NCI-H82 treated with DMSO at 0.1 percent for 48 hours (cell line): ENCODE measurements at regions not wholly inside any gene's neighbourhood (a gene's known extent, or its start where the extent isn't known, plus 50 kb on each side); places are given as distances from the start of the nearest gene placed in this dataset.

ENCODE experiments used
- DNase-seq: peaks from one replicate; lab custom pipeline; 2025; ENCODE audit not compliant: unreplicated experiment; lab: John Stamatoyannopoulos, UW

DNA sequence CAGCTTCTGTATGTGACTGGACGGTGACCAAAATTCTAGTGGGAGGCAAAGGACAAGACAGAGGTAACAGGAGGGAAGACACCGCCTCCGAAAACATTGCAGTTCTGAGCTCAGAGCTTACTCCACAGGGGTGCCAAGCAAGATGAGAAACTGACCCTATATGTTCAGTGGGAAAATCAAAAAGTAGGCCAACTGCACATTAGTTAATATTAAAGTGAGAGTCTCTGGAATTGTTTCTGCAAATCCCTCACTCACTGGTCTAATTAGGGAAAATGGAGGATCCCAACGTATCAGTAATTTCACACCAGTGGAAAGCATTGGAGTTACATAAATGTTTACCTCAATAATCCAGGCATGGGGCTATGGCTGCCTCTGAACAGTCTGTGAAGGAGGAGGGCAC is 313.3 kb upstream of the KCNH8 start:
- DNase-seq: no peak

DNA sequence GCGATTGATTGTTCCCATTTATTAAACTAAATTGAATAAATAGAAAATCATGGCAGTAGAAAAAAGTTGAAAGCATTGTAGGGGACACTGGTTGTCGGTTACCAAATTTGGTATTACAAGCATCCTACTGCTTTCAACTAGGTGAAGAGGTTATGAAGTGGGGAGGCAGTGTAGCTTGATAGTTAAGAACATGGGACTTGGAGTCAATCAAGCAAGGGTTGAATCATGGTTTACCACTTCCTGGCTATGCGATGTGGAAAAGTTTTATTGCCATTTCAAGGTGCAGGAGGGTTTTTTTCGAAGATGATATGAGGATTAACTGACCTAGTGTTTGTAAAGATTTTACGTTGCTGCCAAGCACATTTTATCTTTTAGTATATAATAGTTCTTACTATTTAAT is 318.2 kb upstream of the KCNH8 start:
- no peak for DNase-seq

DNA sequence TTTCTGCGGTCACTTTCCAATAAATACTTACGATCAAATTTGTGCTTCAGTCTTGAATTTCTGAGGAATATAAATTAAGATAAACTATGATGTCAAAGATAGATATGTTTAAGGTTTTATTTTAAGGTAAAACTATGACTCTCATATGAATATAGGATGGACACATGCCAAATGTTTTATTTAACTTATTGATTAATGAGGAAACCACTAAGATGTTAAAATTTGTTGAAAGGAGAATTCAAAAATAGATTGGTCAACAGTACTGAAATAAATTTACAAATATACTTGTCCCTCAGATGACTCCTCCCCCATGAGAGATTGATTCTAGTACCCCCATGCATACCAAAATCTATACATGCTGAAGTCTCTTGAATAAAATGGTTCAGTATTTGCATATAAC is 319.7 kb upstream of the KCNH8 start:
- no peak for DNase-seq

DNA sequence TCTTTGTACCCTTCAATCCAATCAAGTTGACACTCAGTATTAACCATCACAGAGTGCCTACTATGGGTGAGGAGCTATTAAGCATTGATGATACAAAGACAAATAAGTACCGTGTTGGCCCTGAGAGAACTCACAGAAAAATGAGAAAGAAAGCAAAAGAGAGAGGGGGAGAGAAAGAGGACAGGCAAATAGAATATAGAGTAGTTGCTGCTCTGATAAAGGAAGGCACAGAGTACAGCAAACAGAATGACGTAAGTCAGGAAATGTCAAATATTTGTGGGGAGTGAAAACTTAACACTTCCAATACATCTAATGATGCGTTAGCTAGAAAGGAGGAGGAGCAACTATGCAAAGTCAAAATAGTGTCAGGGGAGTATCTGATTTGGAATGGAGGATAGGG is 320.6 kb upstream of the KCNH8 start:
- no peak for DNase-seq

DNA sequence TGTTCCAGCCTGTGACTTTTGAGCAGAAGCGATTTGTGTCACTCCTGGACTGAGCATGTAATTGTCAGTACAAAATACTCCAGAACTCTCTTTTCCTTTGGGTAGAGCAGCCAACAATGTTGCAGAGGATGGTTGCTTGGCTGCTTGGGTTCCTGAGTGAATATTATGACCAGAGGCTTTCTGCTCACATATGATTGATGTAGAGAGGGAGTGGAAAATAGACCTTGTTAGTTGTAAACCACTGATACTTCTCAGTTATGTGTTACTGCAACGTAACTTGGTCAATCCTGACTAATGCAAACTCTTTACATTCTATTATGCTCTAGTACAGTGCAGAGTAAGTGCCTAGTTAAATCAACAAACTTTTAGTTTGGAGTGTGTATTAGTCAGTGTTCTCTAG is 322.6 kb upstream of the KCNH8 start:
- DNase-seq: no peak

DNA sequence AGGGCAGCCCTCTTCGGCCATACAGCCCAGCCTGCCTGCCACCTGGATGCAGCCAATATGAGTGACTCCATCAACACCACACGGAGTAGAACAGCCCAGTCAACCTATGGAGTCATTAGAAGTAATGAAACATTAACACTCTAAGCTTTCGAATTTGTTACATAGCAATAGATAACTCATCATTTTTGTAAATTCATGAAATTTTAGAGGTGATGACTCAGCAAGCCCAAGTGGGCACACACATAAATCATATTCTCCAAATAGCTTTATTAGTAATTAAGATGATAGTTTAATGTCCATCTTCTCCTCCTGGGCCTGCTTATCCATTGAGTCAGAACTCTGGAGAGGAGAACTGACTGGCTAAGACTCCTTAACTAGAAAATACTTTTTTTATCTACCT is 335.0 kb upstream of the KCNH8 start:
- no peak for DNase-seq

DNA sequence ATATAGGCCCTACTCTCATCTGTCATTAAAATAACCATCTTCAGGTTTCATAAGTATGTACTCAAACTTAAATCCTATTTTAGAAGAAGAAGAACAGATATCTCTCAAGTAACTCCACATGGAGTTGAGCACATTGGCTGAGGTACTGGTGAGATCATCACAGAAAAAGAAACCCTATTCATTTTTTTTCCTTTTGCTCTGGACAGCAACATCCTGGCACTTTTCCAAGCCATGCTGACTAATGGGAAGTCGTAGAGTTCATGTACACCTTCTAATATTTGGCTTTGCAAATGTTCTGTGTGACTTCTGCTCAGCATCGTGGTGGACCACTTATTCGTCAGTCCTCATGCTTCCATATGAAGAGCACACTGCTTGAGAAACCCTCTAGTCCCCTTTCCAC is 336.0 kb upstream of the KCNH8 start:
- DNase-seq: no peak

DNA sequence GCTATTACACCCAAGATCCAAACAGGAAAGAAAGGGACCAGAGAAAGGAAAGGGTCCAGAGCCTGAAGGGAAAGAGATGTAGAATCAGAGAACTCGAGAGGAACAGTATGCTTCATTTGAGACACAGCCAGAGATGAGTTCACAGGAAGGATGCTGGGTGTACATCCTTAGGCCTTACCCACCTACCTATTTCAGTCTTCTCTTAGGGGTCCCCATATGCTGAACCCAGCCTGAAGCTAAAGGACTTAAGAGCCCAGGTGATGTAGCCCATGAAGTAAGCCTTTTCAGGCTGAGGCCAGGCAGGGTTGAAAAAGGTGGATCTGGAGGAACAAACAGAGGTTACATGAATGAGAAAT is 338.0 kb upstream of the KCNH8 start:
- no peak for DNase-seq

DNA sequence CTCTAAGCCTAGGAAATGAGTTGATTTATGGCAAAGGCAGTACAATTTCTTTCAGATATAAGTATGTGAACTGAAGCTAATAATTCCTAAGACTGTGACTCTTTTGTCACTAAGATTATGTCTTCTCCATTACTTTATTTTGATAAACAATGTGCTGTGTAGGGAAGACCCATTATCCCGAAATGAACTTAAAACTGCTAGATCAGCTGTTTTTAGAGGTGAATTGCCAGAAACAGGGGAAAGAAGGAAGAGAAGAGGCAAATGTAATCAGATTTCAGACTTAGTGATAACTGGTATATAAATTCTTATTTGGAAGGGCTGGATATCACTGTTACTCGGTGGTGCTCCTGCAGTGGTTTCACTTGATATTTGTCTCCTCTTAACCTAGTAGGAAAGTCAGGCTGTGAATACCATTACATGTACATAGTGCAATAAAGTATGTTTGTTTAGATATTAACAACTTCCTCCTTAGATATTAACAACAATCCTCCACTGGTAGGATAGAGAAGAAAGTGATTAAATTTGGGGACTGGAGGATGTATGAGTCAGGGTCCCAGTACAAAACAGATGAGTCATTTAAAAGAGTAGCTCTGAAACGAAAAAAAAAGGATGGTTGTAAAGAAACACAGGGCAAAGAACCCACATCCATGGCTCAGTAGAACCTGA is 338.5 kb upstream of the KCNH8 start:
- no peak for DNase-seq

DNA sequence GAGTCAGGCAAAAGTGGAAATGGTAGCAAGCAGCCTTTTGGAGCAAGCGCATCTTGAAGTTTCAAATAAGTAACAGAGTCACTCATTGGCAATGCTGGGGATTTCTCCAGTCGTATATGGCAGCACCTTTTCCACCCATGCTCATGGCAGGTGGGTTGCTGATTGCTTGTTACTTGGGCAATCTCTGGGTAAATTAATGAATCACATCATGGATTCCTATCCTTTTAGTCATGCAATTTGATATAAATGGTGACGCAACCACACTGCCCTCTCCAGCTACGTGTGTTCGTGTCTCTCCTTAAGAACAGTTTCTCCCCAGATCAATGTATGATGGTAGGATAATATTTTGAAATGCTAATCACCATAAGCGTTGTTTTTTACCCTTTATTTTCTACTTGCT is 339.9 kb upstream of the KCNH8 start:
- no peak for DNase-seq

DNA sequence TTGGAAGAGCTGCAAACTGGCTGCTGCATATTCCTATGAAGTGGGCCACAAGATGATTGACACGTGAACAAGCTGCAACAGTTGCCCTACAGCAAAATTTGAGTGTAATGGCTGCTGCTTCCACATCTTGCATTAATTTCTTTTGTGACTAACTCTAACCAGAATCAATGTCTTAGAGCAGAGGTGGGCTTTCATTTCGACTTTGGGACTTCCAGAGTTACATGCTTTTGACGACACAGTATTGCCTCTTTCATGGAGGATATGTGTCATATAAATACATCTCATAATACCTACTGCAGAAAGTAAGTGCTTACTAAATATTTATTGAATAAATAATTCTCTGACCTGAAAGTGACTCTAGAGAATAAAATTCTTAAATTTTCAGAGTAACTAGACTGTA is 340.7 kb upstream of the KCNH8 start:
- no peak for DNase-seq

DNA sequence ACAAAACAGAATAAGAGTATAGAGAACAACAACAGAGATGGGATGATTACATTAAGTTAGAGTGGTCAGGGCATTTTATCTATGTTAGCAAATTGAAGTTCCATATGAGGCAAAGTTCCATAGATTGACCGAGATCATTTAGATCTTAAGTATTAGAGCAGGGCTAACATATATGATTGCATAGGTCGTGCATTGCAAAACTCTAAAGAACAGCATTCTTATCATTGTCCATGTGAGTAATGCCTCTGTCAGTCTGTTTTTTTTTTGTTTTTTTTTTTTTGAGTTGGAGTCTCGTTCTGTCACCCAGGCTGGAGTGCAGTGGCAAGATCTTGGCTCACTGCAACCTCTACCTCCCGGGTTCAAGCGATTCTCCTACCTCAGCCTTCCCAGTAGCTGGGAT is 341.7 kb upstream of the KCNH8 start:
- DNase-seq: no peak

DNA sequence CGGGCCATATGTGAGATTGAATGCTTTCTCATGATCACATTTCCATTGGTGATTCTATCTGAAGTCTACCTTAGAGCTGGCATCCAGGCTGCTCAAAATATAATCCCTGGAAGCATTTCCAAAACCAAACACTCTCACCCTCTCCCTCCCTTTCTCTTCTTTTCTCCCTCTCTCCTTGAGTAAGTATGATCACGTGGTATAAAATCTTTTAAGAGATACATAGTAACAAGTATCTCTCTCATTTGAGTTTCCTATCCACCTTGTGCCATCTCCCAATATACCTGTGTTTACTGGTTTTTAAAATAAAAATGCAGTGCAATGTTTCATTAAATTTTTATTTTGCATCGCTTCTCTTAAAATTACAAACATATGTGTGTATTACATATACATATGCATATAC is 350.9 kb upstream of the KCNH8 start:
- DNase-seq: no peak

DNA sequence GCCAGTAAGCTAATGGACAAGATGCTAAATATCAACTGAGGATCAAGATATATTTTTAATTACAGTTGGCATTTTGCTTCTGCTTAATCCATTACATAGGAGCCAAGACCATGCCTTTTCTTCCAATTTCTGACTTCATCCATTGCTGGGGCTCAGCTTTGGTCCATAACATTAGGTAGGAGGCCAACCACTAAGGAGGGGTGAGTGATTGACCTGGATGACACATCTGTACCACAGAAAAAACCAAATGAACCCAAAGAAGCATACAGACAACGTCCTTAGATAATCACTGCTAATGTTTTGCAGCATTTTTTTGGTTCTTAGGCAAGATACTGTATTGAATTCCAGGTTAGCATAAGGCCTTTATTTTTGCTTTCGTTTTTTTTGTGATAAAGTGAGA is 353.2 kb upstream of the KCNH8 start:
- no peak for DNase-seq

DNA sequence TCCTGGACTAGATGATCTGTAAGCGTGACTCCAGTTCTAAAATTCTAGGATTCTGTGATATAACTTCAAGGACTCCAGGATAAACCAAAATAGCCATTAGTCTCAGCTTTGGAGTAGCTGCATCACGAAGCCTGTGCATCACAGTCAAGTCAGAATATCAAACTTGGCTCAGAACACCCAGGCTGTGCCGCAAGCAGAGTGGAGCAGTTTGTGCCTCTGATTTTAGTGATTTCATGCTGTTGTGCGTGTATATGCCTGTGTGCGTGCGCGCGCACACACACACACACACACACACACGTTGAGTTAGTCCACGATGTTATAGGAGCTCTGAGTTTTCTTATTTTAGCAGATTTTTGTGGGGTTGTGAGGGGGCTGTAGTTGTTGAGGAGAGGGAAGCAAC is 356.6 kb upstream of the KCNH8 start:
- DNase-seq: no peak

DNA sequence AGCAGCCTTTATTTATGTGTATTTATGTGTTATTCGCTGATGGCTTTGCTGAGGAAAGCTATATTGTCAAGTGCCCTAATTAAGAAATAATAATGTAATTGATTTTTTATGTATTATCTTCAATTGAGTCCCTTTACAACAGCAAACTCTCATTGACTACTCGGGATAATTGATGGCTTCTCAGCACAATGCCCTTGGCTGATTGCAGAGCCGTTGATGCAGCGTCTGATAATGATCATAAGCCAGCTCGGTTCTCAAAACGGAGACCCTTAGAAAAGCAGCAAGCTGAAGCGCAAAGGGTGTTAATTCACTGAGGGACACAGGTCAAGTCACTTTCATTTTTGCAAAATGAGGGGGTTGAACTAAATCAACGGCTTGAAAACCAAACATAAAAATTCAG is 357.1 kb upstream of the KCNH8 start:
- DNase-seq: no peak

DNA sequence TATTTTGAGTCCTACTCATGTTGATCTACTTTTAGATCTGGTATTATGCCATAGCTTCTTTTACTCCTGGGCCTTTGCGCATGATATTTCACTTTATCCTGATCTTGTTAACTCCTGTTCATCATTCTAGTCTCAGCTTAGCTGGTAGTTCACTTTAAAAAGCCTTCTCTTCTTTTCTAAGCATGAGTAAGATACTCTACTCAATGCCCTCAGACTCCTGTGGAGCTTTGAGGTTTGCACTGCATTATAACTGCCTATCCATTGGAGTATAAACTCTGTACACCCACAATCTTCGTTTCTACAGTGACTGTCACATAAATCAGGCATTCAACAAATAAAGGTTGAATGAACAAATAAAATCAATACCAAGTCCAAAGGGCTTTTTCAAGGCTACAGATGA is 357.9 kb upstream of the KCNH8 start:
- no peak for DNase-seq

DNA sequence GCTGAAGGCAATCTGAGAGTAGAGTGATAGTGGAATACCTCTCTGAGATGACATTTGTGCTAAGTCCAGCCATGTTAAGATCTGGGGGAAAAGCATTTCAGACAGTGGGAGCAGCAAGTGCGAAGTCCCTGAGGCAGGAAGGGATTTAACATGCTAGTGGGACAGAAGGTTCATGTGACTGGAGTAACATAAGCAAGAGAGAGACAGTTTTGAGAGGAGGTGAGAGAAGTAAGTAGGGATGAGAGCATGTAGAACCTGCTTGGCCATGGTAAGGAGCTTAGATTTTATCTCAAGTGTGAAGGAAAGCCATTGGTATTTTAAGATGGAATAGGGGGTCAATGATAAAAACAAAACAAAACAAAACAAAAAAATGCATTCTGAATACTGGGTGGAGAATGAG is 358.6 kb upstream of the KCNH8 start:
- no peak for DNase-seq

DNA sequence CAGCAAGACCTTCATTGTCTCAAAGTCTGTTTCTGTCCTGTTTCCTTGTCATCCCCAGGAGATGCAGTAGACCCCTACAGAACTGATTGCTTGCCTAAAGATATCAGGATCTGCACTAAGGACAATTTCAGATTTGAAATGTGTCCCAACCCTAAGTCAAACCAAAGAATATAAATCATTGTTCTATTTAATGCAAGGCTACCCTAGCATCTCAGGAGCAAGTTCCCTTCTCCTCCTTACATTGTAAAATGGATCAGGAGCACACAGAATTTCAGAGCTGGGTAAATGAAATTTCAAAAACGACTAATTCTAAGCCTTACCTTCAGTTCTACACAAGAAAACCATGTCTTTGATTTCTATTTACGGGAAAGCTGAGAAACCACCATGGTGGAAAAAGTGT is 360.9 kb upstream of the KCNH8 start:
- DNase-seq: no peak

DNA sequence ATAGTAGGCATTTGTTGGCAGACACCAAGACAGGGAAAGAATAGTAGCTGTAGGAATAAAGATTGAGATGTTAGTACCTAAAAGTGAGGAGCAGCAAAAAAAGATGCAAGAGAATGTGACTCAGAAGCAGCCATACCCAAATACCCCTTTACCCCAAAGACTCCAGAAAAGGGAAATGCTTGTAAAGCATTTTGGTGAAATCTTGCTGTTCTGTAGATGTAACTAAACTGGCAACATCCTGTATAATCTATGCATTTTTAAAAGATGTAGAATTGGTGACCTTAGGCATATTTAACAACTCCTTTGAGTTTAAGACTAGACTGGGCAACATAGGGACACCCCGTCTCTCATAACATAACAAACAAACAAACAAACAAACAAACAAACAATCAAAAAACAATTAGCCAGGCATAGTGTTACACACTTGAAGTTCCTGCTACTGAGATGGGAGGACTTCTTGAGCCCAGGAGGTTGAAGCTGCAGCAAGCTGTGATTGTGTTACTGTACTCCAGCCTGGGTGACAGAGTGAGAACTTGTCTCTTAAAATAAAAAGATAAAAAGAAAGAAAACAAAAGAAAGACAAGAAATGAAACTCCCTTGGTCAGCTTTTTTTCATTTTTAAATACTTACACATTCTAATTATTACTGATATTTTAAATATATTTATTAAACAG is 361.5 kb upstream of the KCNH8 start:
- no peak for DNase-seq

DNA sequence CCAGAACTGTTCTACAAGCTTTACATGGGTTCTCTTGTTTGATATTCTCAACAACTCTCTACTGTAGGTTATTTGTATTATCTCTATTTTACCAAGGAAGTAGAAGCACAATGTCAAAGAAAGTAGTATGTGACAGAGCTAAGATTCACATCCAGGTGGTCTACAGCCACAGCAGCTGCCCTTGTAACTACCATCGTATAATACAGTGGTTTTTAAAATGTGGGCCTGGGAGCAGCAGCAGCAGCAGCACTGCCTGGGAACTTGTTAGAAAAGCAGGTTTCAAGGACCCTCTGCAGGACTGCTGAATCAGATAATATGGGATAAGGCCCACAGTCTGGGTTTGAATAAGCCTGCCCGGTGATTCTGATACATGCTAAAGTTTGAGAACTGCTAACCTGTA is 357.1 kb upstream of the SATB1 start:
- DNase-seq: no peak

DNA sequence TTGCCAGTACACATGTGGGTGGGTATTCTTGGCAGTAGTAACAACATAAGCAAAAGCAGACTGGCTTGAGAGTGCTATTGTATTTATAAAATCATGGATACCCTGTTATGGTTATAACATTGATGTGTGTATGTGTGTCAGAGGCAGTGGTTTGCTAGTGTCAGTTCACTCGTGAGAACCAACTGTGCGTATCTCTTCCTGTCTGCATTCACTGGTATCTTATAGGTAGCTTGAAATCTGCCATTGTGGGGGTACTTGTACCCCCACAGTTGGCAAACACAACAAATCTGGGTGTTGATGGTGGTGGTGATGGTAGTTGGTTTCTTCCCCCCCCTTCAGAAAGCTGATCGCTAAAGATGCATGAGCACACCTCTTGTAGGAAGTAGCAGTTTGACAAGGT is 355.8 kb upstream of the SATB1 start:
- DNase-seq: no peak

DNA sequence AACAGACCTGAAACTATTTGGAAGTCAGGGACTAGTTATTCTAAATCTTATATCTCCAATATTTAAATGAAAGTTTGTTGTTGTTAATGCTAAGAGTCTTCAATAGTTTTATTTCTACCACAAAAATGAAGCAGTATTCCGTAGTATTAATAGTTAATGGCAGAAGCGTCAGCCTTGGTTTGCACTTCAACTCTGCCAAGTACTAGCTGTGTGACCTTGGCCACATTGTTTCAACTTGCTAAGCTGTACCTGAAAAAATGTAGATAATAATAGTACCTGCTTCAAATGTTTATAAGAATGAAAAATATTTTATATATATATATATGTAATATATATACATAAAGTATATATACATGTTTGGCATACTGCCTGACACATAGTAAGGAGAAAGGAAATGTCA is 354.6 kb upstream of the SATB1 start:
- DNase-seq: no peak
